GM19372 (cell line): ENCODE measurements at regions not wholly inside any gene's neighbourhood (a gene's known extent, or its start where the extent isn't known, plus 50 kb on each side); places are given as distances from the start of the nearest gene placed in this dataset.
"Not testable (repeated sequence)": the region's sequence is repeated elsewhere in the genome, so short reads cannot be mapped to it uniquely, and the experiment has no call there.

Experiments
- ATAC-seq: cut with Tn5 transposase; IDR thresholded peaks from one replicate; pipeline ENCODE4 v1.9.1; 2021; ENCODE audit warnings: mild to moderate bottlenecking, low read depth, moderate library complexity; ENCODE audit not compliant: unreplicated experiment

DNA sequence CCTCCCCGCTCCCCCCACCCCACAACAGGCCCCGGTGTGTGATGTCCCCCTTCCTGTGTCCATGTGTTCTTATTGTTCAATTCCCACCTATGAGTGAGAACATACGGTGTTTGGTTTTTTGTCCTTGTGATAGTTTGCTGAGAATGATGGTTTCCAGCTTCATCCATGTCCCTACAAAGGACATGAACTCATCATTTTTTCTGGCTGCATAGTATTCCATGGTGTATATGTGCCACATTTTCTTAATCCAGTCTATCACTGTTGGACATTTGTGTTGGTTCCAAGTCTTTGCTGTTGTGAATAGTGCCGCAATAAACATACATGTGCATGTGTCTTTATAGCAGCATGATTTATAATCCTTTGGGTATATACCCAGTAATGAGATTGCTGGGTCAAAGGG, 104.3 kb downstream of the MTPN start:
- not testable (repeated sequence) for ATAC-seq

DNA sequence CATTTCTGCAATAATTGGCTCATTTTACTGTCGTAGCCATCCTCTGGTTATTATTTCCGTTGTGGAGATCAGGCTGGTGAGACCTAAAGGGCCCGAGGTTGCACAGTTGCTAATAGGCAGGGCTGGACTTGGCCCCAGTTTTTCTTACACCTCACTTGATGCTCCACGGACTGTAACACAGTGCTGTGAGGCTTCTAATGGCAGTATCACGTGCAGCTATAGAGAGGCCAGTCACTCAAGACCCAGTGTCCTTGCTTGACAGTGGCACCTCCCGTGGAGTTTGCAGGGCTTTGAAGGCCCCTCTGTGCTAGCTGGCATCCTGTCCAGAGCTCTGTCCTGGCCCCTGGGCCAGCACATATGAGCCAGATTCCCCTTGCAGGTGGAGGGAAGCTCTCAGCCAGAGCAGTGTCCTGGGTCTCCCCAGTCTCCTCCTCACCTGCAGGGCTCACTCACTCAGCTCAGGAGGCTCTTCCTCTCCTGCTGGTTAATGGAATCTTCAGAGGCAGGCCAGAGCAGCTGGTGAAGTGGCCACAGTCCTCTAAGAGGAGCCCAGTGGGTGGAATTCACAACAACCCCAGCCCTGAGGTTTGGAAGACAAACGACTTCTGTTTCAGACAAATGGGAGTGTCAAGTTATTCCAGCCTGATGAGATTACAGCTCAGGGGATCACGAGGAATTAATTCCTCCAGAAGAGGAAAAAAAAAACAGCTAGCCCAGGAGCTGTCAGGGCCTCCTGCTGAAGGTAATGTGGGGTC, 114.2 kb upstream of the FAM180A start:
- no peak for ATAC-seq

GRCh38 chr7:135859538-135859937, 110.9 kb upstream of the FAM180A start:
- no peak for ATAC-seq

- ATAC-seq = no peak
Measured at GRCh38 chr7:135858851-135859250, 110.2 kb upstream of the FAM180A start.

GRCh38 chr7:135858379-135858778, 109.8 kb upstream of the FAM180A start:
- no peak for ATAC-seq

GRCh38 chr7:135857519-135858274, 109.1 kb upstream of the FAM180A start:
- ATAC-seq = no peak

DNA sequence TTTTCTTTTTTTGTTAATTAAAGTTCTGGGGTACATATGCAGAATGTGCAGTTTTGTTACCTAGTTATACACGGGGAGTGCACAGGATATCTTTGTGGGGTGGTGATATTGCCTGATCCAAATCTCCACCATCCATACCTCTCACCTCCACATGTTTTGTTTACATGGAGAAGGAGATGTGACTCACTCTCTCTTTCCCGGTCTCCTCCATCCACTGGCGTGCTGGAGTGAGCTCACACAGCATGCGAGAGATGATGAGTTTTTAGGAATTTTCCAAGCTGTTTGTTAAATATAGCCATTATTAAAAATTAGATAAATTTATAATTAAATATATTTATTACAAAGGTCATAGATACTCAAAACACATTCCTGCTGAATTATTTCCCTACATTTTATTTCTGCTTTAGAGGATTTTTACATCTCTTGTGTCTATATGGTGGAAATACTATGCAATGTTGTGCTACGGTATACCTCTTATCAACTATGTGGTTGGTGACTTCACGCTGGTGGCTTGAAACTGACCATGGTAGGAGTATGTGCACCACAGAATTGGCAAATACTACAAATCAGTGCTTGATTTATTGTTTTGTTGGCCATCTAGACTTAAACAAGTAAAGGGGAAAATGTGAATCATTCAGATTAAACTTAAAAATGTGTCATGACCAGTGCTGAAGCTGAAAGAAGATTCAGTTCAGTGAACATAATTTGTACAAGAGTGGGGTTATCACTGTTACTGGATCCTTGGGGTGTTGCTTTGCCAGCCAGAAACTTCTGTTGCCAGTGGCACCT, 107.9 kb upstream of the FAM180A start:
- no peak for ATAC-seq

DNA sequence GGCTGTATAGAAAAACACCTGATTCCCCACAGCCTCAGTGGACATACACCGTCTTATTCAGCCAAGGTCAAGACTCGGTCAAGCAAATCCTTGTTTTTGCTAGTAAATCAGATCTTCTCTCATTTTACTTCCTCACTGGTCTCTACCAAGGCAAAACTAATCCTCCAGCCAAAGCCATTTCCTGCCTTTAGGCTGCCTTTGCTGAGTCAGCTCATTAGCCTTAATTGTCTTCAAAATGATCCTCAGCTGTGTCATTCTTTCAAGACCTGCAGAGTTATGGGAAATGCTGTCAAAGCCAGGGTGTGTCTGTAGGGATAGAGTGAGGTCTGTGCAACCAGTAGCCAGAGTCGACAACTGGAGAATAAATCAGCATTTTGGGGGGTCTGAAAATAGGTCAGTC, 107.2 kb upstream of the FAM180A start:
- ATAC-seq = no peak

GRCh38 chr7:135853499-135853898, 104.9 kb upstream of the FAM180A start:
- ATAC-seq = no peak

DNA sequence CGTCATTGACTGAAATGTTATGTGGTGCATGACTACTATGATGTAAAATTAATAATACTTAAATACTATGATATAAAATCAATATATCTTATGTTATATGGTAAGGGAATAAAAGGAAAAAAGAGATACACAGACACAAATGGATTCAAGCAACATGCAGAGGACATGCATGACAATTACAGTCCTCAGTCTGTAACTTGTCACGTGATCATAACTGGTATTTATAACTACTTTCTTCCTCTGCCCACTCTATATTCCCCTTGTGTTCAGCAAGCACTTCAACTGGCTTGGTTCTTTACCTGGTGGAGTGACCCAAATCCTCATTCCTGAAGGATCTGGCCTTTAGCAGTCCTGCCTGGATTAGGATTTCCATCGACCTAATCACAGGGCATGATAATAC, 104.4 kb upstream of the FAM180A start:
- ATAC-seq = no peak

GRCh38 chr7:135847242-135847641, 98.6 kb upstream of the FAM180A start:
- no peak for ATAC-seq

DNA sequence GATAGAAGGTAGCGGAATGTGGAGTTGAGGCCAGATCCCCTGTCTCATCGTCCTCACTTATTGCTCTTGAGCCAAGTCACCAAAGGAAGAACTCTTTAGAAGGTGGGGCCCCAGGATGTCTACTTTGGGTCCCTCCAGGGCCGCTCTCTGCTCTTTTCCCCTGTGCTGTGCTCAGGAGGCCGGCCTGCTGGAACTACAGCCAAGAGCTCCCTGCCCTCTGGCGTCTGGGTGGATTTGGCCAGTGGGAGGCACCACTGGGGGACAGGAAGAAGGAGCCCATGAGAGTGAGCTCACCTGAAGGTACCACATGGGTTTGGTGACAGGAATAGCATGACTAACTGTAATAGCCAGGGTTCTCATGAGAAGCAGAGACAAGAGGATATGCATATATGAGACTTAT, 97.7 kb upstream of the FAM180A start:
- ATAC-seq = no peak

DNA sequence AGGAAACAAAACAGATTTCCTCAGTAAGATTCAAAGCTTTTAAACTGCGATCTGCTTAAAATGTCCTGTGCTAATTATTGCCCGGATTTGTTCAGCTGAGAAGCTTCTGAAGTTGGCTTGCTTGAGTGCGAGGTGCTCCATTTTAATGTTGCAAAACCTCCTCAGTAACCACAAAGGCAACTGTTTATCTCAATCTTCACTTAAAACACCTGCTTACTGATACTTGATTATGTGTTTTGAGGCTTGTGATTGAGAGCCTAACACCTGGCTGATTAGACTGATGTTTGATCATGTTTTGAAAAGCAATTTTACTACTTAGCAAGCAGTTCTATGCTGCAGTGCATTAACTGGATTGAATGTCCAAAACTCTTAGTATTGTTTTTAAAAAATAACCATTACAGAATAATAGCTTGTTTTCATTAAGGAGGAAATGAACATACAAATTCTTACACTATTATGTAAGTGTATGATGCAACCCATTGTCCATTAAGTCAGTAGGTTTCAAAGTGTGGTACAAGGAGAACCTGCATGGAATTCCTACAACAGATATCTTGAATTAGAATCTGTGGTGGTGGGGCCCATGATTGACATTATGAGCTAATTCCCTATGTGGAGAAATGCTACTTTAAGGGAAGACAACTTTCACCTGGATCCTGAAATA, 96.9 kb upstream of the FAM180A start:
- ATAC-seq = no peak

- ATAC-seq = no peak
Measured at GRCh38 chr7:135844903-135845302, 96.3 kb upstream of the FAM180A start.

- ATAC-seq = peak; percentile 80
Measured at GRCh38 chr7:135843214-135843613, 94.6 kb upstream of the FAM180A start.

DNA sequence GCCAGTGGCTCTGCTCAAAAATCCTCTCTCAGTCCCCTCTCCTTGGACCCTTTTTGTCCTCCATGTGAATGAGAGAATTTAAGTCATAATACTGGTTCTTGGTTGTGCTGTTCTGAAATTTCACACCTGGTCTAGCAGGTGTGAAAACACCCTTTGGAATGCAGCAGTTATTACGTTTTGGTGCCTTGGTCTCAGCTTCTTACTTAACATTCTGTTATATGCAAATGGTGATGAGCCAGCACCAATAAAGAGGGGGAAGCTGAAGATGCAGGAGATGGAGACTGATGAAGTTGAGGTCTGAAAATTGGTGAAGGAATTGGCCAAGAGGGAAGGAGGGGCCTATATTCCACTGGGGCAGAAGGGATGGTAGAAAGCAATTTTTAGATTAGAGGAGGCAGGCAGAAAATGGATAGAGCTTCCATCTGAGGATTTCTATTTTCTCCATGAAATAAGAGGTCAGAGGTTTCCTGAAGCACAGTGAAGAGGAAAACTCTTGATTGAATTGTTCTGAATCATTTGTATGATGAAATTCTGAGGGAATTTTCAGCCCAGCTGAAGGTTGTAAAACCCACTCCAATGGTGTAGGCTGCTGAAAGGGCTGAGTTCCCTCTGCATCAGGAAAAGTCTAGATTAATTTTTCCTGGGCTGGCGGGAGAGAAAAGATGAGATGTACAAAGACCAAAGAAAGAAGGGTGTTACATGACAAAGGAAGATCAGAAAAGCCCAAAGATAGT, 94.0 kb upstream of the FAM180A start:
- no peak for ATAC-seq

GRCh38 chr7:135840591-135840990, 92.0 kb upstream of the FAM180A start:
- ATAC-seq = no peak

- no peak for ATAC-seq
Measured at GRCh38 chr7:135837675-135838074, 89.1 kb upstream of the FAM180A start.

DNA sequence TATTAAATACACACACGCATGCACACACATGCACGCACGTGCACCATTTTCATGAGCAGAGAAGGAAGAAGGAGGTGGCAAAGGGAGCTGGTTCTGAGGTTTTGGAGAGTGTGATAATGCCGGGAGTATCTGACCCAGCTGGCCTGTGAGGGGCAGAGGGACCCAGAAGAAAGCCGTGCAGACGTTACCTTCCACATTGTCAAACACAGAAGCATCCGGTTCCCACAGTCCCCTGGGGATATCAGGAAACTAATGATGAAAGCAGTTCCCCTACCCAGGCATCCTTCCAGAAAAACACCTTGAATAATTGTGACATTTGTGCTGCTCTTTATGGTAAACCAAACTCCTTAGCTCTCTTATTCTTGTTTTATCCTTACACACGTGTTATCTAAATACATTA, 85.7 kb upstream of the FAM180A start:
- ATAC-seq = no peak

DNA sequence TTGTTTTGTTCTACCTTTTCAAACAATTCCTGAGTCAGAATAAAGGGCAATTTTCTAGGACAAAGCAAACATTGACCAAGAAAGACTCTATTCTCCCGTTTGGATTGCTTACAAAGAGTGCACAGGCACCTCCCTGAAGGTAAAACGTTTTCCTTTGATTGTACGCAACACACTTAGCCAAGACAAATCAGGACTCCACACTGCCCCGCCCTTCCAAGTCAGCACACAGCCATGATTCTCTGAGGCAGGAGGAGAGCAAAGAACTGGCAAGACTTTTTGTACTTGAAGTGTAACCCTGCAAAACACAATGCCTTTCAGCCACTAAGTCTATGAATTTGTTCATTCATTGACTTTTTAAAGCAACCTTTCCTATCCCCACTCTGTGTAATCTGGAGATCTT, 85.0 kb upstream of the FAM180A start:
- no peak for ATAC-seq
